ENCODE measurements at regions not wholly inside any gene's neighbourhood (a gene's known extent, or its start where the extent isn't known, plus 50 kb on each side); places are given as distances from the start of the nearest gene placed in this dataset.

GRCh38 chr3:177515786-177516157 is 318.5 kb upstream of the TBL1XR1 start:
- no peak for DNase-seq (ENCODE audit: low read depth)
- H3K4me3 ChIP-seq (ENCODE audit: control insufficient read depth, low read depth, low read length), result no peak overlapping the region
- TF ChIP-seq CTCF (IDR thresholded peaks at IDR 0.05; ENCODE audit: control insufficient read depth, insufficient read depth, low read depth, low read length, missing control alignments), result no peak

GRCh38 chr3:177516158-177517011 is 319.1 kb upstream of the TBL1XR1 start:
- no peak for TF ChIP-seq CTCF (IDR thresholded peaks at IDR 0.05; ENCODE audit: control insufficient read depth, insufficient read depth, low read depth, low read length, missing control alignments)
- H3K4me3 ChIP-seq (ENCODE audit: control insufficient read depth, low read depth, low read length), result no peak overlapping the region
- peak; percentile 52 for DNase-seq (ENCODE audit: low read depth)

GRCh38 chr3:177517906-177518305 is 320.6 kb upstream of the TBL1XR1 start:
- no peak for DNase-seq (ENCODE audit: low read depth)
- H3K4me3 ChIP-seq (ENCODE audit: control insufficient read depth, low read depth, low read length), result no peak overlapping the region
- TF ChIP-seq CTCF (IDR thresholded peaks at IDR 0.05; ENCODE audit: control insufficient read depth, insufficient read depth, low read depth, low read length, missing control alignments), result no peak

- no peak for DNase-seq (ENCODE audit: low read depth)
- H3K4me3 ChIP-seq (ENCODE audit: control insufficient read depth, low read depth, low read length), result no peak overlapping the region
Observed at GRCh38 chr3:177519588-177519987, 322.3 kb upstream of the TBL1XR1 start.

GRCh38 chr3:177521305-177521704 is 324.0 kb upstream of the TBL1XR1 start:
- DNase-seq (ENCODE audit: low read depth), result no peak
- TF ChIP-seq CTCF (IDR thresholded peaks at IDR 0.05; ENCODE audit: control insufficient read depth, insufficient read depth, low read depth, low read length, missing control alignments), result no peak
- no peak overlapping the region for H3K4me3 ChIP-seq (ENCODE audit: control insufficient read depth, low read depth, low read length)

More at GRCh38 chr3:177519588-177519987, 322.3 kb upstream of the TBL1XR1 start:
- TF ChIP-seq CTCF (IDR thresholded peaks at IDR 0.05; ENCODE audit: control insufficient read depth, insufficient read depth, low read depth, low read length, missing control alignments), result no peak

- no peak for DNase-seq (ENCODE audit: low read depth)
- H3K4me3 ChIP-seq (ENCODE audit: control insufficient read depth, low read depth, low read length), result no peak overlapping the region
- TF ChIP-seq CTCF (IDR thresholded peaks at IDR 0.05; ENCODE audit: control insufficient read depth, insufficient read depth, low read depth, low read length, missing control alignments), result no peak
Observed at GRCh38 chr3:177522051-177522450, 324.8 kb upstream of the TBL1XR1 start.
